ENCODE measurements at regions not wholly inside any gene's neighbourhood (a gene's known extent, or its start where the extent isn't known, plus 50 kb on each side); places are given as distances from the start of the nearest gene placed in this dataset.

- no peaks in the 10 kb centered on the region for H3K36me3 ChIP-seq (replicated peaks; ENCODE audit: insufficient read depth, low read length)
- no peaks in the 10 kb centered on the region for H3K9me2 ChIP-seq (replicated peaks; ENCODE audit: insufficient read depth, low read length)
- H3K4me1 ChIP-seq (ENCODE audit: low read length): peaks cover 18% of the 10 kb centered on the region
- no peaks in the 10 kb centered on the region for H4K20me1 ChIP-seq (ENCODE audit: insufficient read depth, low read length)
- no peak overlapping the region for H3K4me3 ChIP-seq (ENCODE audit: low read length)
- no peaks in the 10 kb centered on the region for H3K27me3 ChIP-seq (replicated peaks; ENCODE audit: insufficient read depth, low read length)
- H3K27ac ChIP-seq (ENCODE audit: low read length): no peak overlapping the region
- DNase-seq: no peak
- H3K4me2 ChIP-seq (ENCODE audit: low read depth, low read length): no peak overlapping the region
- no peak overlapping the region for H3K9ac ChIP-seq (ENCODE audit: low read length)
- TF ChIP-seq EZH2 (optimal IDR thresholded peaks at IDR 0.05; ENCODE audit: low read depth, low read length) (no peak), EZH2phosphoT487 (IDR thresholded peaks at IDR 0.05; ENCODE audit: low read length) (no peak)
- TF ChIP-seq, protein P1, sequence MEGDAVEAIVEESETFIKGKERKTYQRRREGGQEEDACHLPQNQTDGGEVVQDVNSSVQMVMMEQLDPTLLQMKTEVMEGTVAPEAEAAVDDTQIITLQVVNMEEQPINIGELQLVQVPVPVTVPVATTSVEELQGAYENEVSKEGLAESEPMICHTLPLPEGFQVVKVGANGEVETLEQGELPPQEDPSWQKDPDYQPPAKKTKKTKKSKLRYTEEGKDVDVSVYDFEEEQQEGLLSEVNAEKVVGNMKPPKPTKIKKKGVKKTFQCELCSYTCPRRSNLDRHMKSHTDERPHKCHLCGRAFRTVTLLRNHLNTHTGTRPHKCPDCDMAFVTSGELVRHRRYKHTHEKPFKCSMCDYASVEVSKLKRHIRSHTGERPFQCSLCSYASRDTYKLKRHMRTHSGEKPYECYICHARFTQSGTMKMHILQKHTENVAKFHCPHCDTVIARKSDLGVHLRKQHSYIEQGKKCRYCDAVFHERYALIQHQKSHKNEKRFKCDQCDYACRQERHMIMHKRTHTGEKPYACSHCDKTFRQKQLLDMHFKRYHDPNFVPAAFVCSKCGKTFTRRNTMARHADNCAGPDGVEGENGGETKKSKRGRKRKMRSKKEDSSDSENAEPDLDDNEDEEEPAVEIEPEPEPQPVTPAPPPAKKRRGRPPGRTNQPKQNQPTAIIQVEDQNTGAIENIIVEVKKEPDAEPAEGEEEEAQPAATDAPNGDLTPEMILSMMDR (IDR thresholded peaks at IDR 0.05; ENCODE audit: low read length): no peak
- H3F3A ChIP-seq (ENCODE audit: insufficient read depth, low read length): no peaks in the 10 kb centered on the region
- no peaks in the 10 kb centered on the region for H3K79me2 ChIP-seq (ENCODE audit: low read length)
- H3K9me3 ChIP-seq (replicated peaks; ENCODE audit: insufficient read depth, low read length): no peaks in the 10 kb centered on the region
- no peak overlapping the region for H2AFZ ChIP-seq (ENCODE audit: low read length)
Observed at GRCh38 chr15:31241888-31242522, 84.6 kb upstream of the KLF13 start.

DNA sequence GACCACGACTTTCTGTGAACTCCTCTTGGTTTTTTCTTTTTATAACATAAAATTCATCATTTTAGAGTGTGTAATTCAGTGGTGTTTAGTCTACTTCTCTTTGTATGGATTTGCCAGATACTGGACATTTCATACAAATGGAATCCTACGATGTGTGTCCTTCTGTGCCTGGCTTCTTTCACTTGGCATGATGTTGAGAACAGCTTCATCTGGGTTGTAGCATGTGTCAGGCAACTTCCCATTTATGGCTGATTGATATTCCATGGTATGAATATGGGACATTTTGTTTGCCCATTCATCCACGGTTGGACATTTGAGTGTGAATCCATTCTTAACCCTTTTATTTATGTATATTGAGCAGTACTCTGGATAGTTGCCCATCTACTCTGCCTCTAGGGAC is 82.7 kb upstream of the KLF13 start:
- no peaks in the 10 kb centered on the region for H4K20me1 ChIP-seq (ENCODE audit: insufficient read depth, low read length)
- H3F3A ChIP-seq (ENCODE audit: insufficient read depth, low read length): no peaks in the 10 kb centered on the region
- H3K36me3 ChIP-seq (replicated peaks; ENCODE audit: insufficient read depth, low read length): no peaks in the 10 kb centered on the region
- no peak overlapping the region for H2AFZ ChIP-seq (ENCODE audit: low read length)
- no peak for DNase-seq
- no peaks in the 10 kb centered on the region for H3K9me3 ChIP-seq (replicated peaks; ENCODE audit: insufficient read depth, low read length)
- H3K27ac ChIP-seq (ENCODE audit: low read length): no peak overlapping the region
- TF ChIP-seq, protein P1 (IDR thresholded peaks at IDR 0.05; ENCODE audit: low read length): no peak
- TF ChIP-seq EZH2 (optimal IDR thresholded peaks at IDR 0.05; ENCODE audit: low read depth, low read length): no peak
- TF ChIP-seq EZH2phosphoT487 (IDR thresholded peaks at IDR 0.05; ENCODE audit: low read length): no peak
- H3K9me2 ChIP-seq (replicated peaks; ENCODE audit: insufficient read depth, low read length): no peaks in the 10 kb centered on the region
- H3K4me2 ChIP-seq (ENCODE audit: low read depth, low read length): no peak overlapping the region
- no peaks in the 10 kb centered on the region for H3K27me3 ChIP-seq (replicated peaks; ENCODE audit: insufficient read depth, low read length)
- H3K4me3 ChIP-seq (ENCODE audit: low read length): no peak overlapping the region
- peaks cover 7% of the 10 kb centered on the region for H3K4me1 ChIP-seq (ENCODE audit: low read length)
- H3K79me2 ChIP-seq (ENCODE audit: low read length): no peaks in the 10 kb centered on the region
- H3K9ac ChIP-seq (ENCODE audit: low read length): no peak overlapping the region

- no peaks in the 10 kb centered on the region for H3K36me3 ChIP-seq (replicated peaks; ENCODE audit: insufficient read depth, low read length)
- no peak for TF ChIP-seq EZH2 (optimal IDR thresholded peaks at IDR 0.05; ENCODE audit: low read depth, low read length)
- H2AFZ ChIP-seq (ENCODE audit: low read length): no peak overlapping the region
- no peak overlapping the region for H3K9ac ChIP-seq (ENCODE audit: low read length)
- no peaks in the 10 kb centered on the region for H3K9me3 ChIP-seq (replicated peaks; ENCODE audit: insufficient read depth, low read length)
- no peak overlapping the region for H3K27ac ChIP-seq (ENCODE audit: low read length)
- H3K27me3 ChIP-seq (replicated peaks; ENCODE audit: insufficient read depth, low read length): no peaks in the 10 kb centered on the region
- H3F3A ChIP-seq (ENCODE audit: insufficient read depth, low read length): no peaks in the 10 kb centered on the region
- H3K4me1 ChIP-seq (ENCODE audit: low read length): no peaks in the 10 kb centered on the region
- H3K4me3 ChIP-seq (ENCODE audit: low read length): no peak overlapping the region
- H3K4me2 ChIP-seq (ENCODE audit: low read depth, low read length): no peak overlapping the region
- H4K20me1 ChIP-seq (ENCODE audit: insufficient read depth, low read length): no peaks in the 10 kb centered on the region
- DNase-seq: no peak
- no peaks in the 10 kb centered on the region for H3K9me2 ChIP-seq (replicated peaks; ENCODE audit: insufficient read depth, low read length)
- H3K79me2 ChIP-seq (ENCODE audit: low read length): no peaks in the 10 kb centered on the region
Observed at GRCh38 chr15:31245135-31245689, 81.4 kb upstream of the KLF13 start.

- no peak for DNase-seq
- H3K27me3 ChIP-seq (replicated peaks; ENCODE audit: insufficient read depth, low read length): no peaks in the 10 kb centered on the region
Observed at GRCh38 chr15:31245756-31246155, 80.9 kb upstream of the KLF13 start.

More at GRCh38 chr15:31245756-31246155, 80.9 kb upstream of the KLF13 start:
- TF ChIP-seq EZH2 (optimal IDR thresholded peaks at IDR 0.05; ENCODE audit: low read depth, low read length): no peak
- TF ChIP-seq, protein P1 (IDR thresholded peaks at IDR 0.05; ENCODE audit: low read length): no peak
- TF ChIP-seq EZH2phosphoT487 (IDR thresholded peaks at IDR 0.05; ENCODE audit: low read length): no peak
- H4K20me1 ChIP-seq (ENCODE audit: insufficient read depth, low read length): no peaks in the 10 kb centered on the region
- no peak overlapping the region for H3K27ac ChIP-seq (ENCODE audit: low read length)
- no peak overlapping the region for H3K4me2 ChIP-seq (ENCODE audit: low read depth, low read length)
- no peak overlapping the region for H3K4me3 ChIP-seq (ENCODE audit: low read length)
- H3F3A ChIP-seq (ENCODE audit: insufficient read depth, low read length): no peaks in the 10 kb centered on the region
- no peaks in the 10 kb centered on the region for H3K9me3 ChIP-seq (replicated peaks; ENCODE audit: insufficient read depth, low read length)
- H3K4me1 ChIP-seq (ENCODE audit: low read length): no peaks in the 10 kb centered on the region
- no peak overlapping the region for H2AFZ ChIP-seq (ENCODE audit: low read length)
- H3K79me2 ChIP-seq (ENCODE audit: low read length): no peaks in the 10 kb centered on the region
- H3K9ac ChIP-seq (ENCODE audit: low read length): no peak overlapping the region
- no peaks in the 10 kb centered on the region for H3K36me3 ChIP-seq (replicated peaks; ENCODE audit: insufficient read depth, low read length)
- no peaks in the 10 kb centered on the region for H3K9me2 ChIP-seq (replicated peaks; ENCODE audit: insufficient read depth, low read length)

Data from MM.1S (cell line).